Skin of body (tissue), 1 donor: ENCODE measurements at regions not wholly inside any gene's neighbourhood (a gene's known extent, or its start where the extent isn't known, plus 50 kb on each side); places are given as distances from the start of the nearest gene placed in this dataset.

Experiments used
- DNase-seq: peaks from one replicate; lab custom pipeline; 2025; lab: John Stamatoyannopoulos, UW

- DNase-seq = no peak
These were observed 55.1 kb upstream of the SLC25A26 start for GRCh38 chr3:66165660-66166059.

GRCh38 chr3:66164155-66164554 is 56.6 kb upstream of the SLC25A26 start:
- no peak for DNase-seq

GRCh38 chr3:66163222-66163621 is 57.6 kb upstream of the SLC25A26 start:
- no peak for DNase-seq

- DNase-seq = no peak
These were observed 58.0 kb upstream of the SLC25A26 start for GRCh38 chr3:66162766-66163165.

GRCh38 chr3:66158933-66159683 is 61.7 kb upstream of the SLC25A26 start:
- DNase-seq = no peak

GRCh38 chr3:66154444-66154861 is 66.3 kb upstream of the SLC25A26 start:
- DNase-seq = no peak

GRCh38 chr3:66153481-66154443 is 67.0 kb upstream of the SLC25A26 start:
- peak; percentile 29 for DNase-seq

GRCh38 chr3:66152336-66152735 is 68.5 kb upstream of the SLC25A26 start:
- DNase-seq = no peak

- DNase-seq = no peak
These were observed 69.8 kb upstream of the SLC25A26 start for GRCh38 chr3:66150977-66151376.

- no peak for DNase-seq
These were observed 71.5 kb upstream of the SLC25A26 start for GRCh38 chr3:66149269-66149668.

- DNase-seq = no peak
These were observed 75.4 kb upstream of the SLC25A26 start for GRCh38 chr3:66145408-66145733.

- no peak for DNase-seq
These were observed 76.0 kb upstream of the SLC25A26 start for GRCh38 chr3:66144568-66145407.

GRCh38 chr3:66142079-66142478 is 78.7 kb upstream of the SLC25A26 start:
- DNase-seq = no peak

- no peak for DNase-seq
These were observed 79.9 kb upstream of the SLC25A26 start for GRCh38 chr3:66140743-66141372.

GRCh38 chr3:66140106-66140505 is 80.7 kb upstream of the SLC25A26 start:
- DNase-seq = no peak

- DNase-seq = no peak
These were observed 81.4 kb upstream of the SLC25A26 start for GRCh38 chr3:66139415-66139814.

GRCh38 chr3:66138336-66139313 is 82.2 kb upstream of the SLC25A26 start:
- peak; percentile 34 for DNase-seq

GRCh38 chr3:66136597-66136996 is 84.2 kb upstream of the SLC25A26 start:
- DNase-seq = no peak

- no peak for DNase-seq
These were observed 86.9 kb upstream of the SLC25A26 start for GRCh38 chr3:66133853-66134445.
